Glutamatergic neuron (in vitro differentiated cells): ENCODE measurements at regions not wholly inside any gene's neighbourhood (a gene's known extent, or its start where the extent isn't known, plus 50 kb on each side); places are given as distances from the start of the nearest gene placed in this dataset.

Experiments used
- DNase-seq: peaks from one replicate; pipeline ENCODE4 v3.0.0; 2022
- H3K27ac Mint-ChIP-seq: one replicate; pipeline ENCODE4 v1.8.0; 2020; ENCODE audit warnings: mild to moderate bottlenecking, mixed read lengths, inconsistent platforms; ENCODE audit not compliant: unreplicated experiment
- H3K27me3 Mint-ChIP-seq: one replicate; pipeline ENCODE4 v1.8.0; 2020; ENCODE audit warnings: mild to moderate bottlenecking, moderate library complexity, mixed read lengths, inconsistent platforms; ENCODE audit not compliant: unreplicated experiment
- H3K36me3 Mint-ChIP-seq: one replicate; pipeline ENCODE4 v1.8.0; 2020; ENCODE audit warnings: mild to moderate bottlenecking, mixed read lengths, inconsistent platforms; ENCODE audit not compliant: unreplicated experiment
- H3K4me1 Mint-ChIP-seq: one replicate; pipeline ENCODE4 v1.8.0; 2020; ENCODE audit warnings: mild to moderate bottlenecking, low read depth, mixed read lengths, inconsistent platforms; ENCODE audit not compliant: unreplicated experiment
- H3K4me3 Mint-ChIP-seq: one replicate; pipeline ENCODE4 v1.8.0; 2020; ENCODE audit warnings: mild to moderate bottlenecking, mixed read lengths, inconsistent platforms; ENCODE audit not compliant: unreplicated experiment
- H3K9me3 Mint-ChIP-seq: one replicate; pipeline ENCODE4 v1.8.0; 2020; ENCODE audit warnings: mild to moderate bottlenecking, moderate library complexity, mixed read lengths, inconsistent platforms; ENCODE audit not compliant: unreplicated experiment
- CTCF ChIP-seq: fragments of 200-600 bp; sonication (generic); IDR thresholded peaks from one replicate; pipeline ENCODE4 v1.5.0; 2021; ENCODE audit not compliant: partially characterized antibody, unreplicated experiment

GRCh38 chr16:89034573-89034961 is 57.6 kb upstream of the CBFA2T3 start:
- no peak for TF ChIP-seq CTCF
- peaks cover 14% of the 10 kb centered on the region for H3K9me3 Mint-ChIP-seq
- peaks cover 11% of the 10 kb centered on the region for H3K27me3 Mint-ChIP-seq
- H3K4me1 Mint-ChIP-seq: peaks cover 21% of the 10 kb centered on the region
- H3K27ac Mint-ChIP-seq: no peak overlapping the region
- no peak for DNase-seq
- H3K36me3 Mint-ChIP-seq: peaks cover 12% of the 10 kb centered on the region
- H3K4me3 Mint-ChIP-seq: no peak overlapping the region

- Mint-ChIP-seq H3K4me1 (peaks cover 21% of the 10 kb centered on the region), H3K9me3 (peaks cover 14% of the 10 kb centered on the region), H3K36me3 (peaks cover 12% of the 10 kb centered on the region), H3K27ac (peak overlapping the region; percentile 73), H3K4me3 (no peak overlapping the region), H3K27me3 (peaks cover 11% of the 10 kb centered on the region)
- TF ChIP-seq CTCF: no peak
- DNase-seq: peak; percentile 30
Measured at GRCh38 chr16:89034971-89035668, 58.1 kb upstream of the CBFA2T3 start.

- Mint-ChIP-seq H3K4me3 (no peak overlapping the region), H3K9me3 (peaks cover 14% of the 10 kb centered on the region), H3K4me1 (peaks cover 21% of the 10 kb centered on the region), H3K27me3 (peaks cover 11% of the 10 kb centered on the region), H3K27ac (peak overlapping the region; percentile 73), H3K36me3 (peaks cover 9% of the 10 kb centered on the region)
- DNase-seq: peak; percentile 12
- no peak for TF ChIP-seq CTCF
Measured at GRCh38 chr16:89035669-89036570, 57.7 kb upstream of the ACSF3 start.

GRCh38 chr16:89036776-89037175 is 56.9 kb upstream of the ACSF3 start:
- H3K4me3 Mint-ChIP-seq: no peak overlapping the region
- peaks cover 21% of the 10 kb centered on the region for H3K4me1 Mint-ChIP-seq
- DNase-seq: no peak
- no peak for TF ChIP-seq CTCF
- peaks cover 14% of the 10 kb centered on the region for H3K9me3 Mint-ChIP-seq
- H3K27ac Mint-ChIP-seq: no peak overlapping the region
- peaks cover 11% of the 10 kb centered on the region for H3K27me3 Mint-ChIP-seq
- H3K36me3 Mint-ChIP-seq: peaks cover 8% of the 10 kb centered on the region
